ENCODE measurements at regions not wholly inside any gene's neighbourhood (a gene's known extent, or its start where the extent isn't known, plus 50 kb on each side); places are given as distances from the start of the nearest gene placed in this dataset.
"Not testable (repeated sequence)": the region's sequence is repeated elsewhere in the genome, so short reads cannot be mapped to it uniquely, and the experiment has no call there.

- no peak for DNase-seq (ENCODE audit: low read depth, low spot score)
These were observed 64.7 kb upstream of the ATRNL1 start for GRCh38 chr10:115028419-115028818.

GRCh38 chr10:115029452-115030375 lies 63.5 kb upstream of the ATRNL1 start:
- DNase-seq (ENCODE audit: low read depth, low spot score): no peak

GRCh38 chr10:115030483-115031200 lies 62.5 kb upstream of the ATRNL1 start:
- peak; percentile 63 for DNase-seq (ENCODE audit: low read depth, low spot score)

- DNase-seq (ENCODE audit: low read depth, low spot score): no peak
These were observed 59.3 kb upstream of the ATRNL1 start for GRCh38 chr10:115033898-115034297.

- not testable (repeated sequence) for DNase-seq (ENCODE audit: low read depth, low spot score)
These were observed 53.4 kb upstream of the ATRNL1 start for GRCh38 chr10:115039781-115040180.
